HFFc6 (cell line): ENCODE measurements at regions not wholly inside any gene's neighbourhood (a gene's known extent, or its start where the extent isn't known, plus 50 kb on each side); places are given as distances from the start of the nearest gene placed in this dataset.

Experiments
- DNase-seq: peaks from one replicate; pipeline ENCODE4 v3.0.0-alpha.2; 2018
- H3K27ac Mint-ChIP-seq: 2 replicates; pipeline ENCODE4 v1.8.0; 2020; ENCODE audit warnings: mild to moderate bottlenecking, mixed read lengths
- H3K27me3 Mint-ChIP-seq: 2 replicates; pipeline ENCODE4 v1.8.0; 2021; ENCODE audit warnings: mild to moderate bottlenecking, moderate library complexity, mixed read lengths; ENCODE audit not compliant: insufficient read depth
- H3K36me3 Mint-ChIP-seq: 2 replicates; pipeline ENCODE4 v1.8.0; 2021; ENCODE audit warnings: low read depth, mixed read lengths
- H3K4me1 Mint-ChIP-seq: 2 replicates; pipeline ENCODE4 v1.8.0; 2020; ENCODE audit warnings: low read depth, mixed read lengths
- H3K4me3 Mint-ChIP-seq: 2 replicates; pipeline ENCODE4 v1.8.0; 2020; ENCODE audit warnings: mild to moderate bottlenecking, moderate library complexity, mixed read lengths
- H3K9me3 Mint-ChIP-seq: 2 replicates; pipeline ENCODE4 v1.8.0; 2020; ENCODE audit warnings: mild to moderate bottlenecking, mixed read lengths
- CTCF ChIP-seq: fragments of 200-600 bp; sonication (generic); IDR thresholded peaks from 2 replicates; pipeline ENCODE4 v1.5.0; 2021; ENCODE audit warnings: antibody characterized with exemption, mild to moderate bottlenecking

- H3K4me1 Mint-ChIP-seq, result no peaks in the 10 kb centered on the region
- no peaks in the 10 kb centered on the region for H3K27me3 Mint-ChIP-seq
- no peak overlapping the region for H3K4me3 Mint-ChIP-seq
- H3K36me3 Mint-ChIP-seq, result no peaks in the 10 kb centered on the region; the same call in 1 of the 2 replicates
- peaks cover 38% of the 10 kb centered on the region for H3K9me3 Mint-ChIP-seq
- TF ChIP-seq CTCF, result no peak
- DNase-seq, result no peak
- H3K27ac Mint-ChIP-seq, result no peak overlapping the region
Observed at GRCh38 chr5:45799388-45799787, 103.2 kb upstream of the HCN1 start.

- H3K27me3 Mint-ChIP-seq, result no peaks in the 10 kb centered on the region
- no peaks in the 10 kb centered on the region for H3K36me3 Mint-ChIP-seq
- no peak overlapping the region for H3K27ac Mint-ChIP-seq
- H3K4me1 Mint-ChIP-seq, result no peaks in the 10 kb centered on the region
- peaks cover 28% of the 10 kb centered on the region for H3K9me3 Mint-ChIP-seq
- no peak overlapping the region for H3K4me3 Mint-ChIP-seq
- DNase-seq, result no peak
- TF ChIP-seq CTCF, result peak; percentile 57
Observed at GRCh38 chr5:45796959-45797553, 100.9 kb upstream of the HCN1 start.

GRCh38 chr5:45795458-45795857, 99.3 kb upstream of the HCN1 start:
- Mint-ChIP-seq H3K4me1 (no peaks in the 10 kb centered on the region), H3K4me3 (no peak overlapping the region), H3K27me3 (no peaks in the 10 kb centered on the region), H3K27ac (no peak overlapping the region), H3K36me3 (no peaks in the 10 kb centered on the region), H3K9me3 (peaks cover 15% of the 10 kb centered on the region)
- DNase-seq, result no peak
- TF ChIP-seq CTCF, result no peak

- no peak overlapping the region for H3K27ac Mint-ChIP-seq
- H3K4me3 Mint-ChIP-seq, result no peak overlapping the region
- TF ChIP-seq CTCF, result no peak
- no peaks in the 10 kb centered on the region for H3K4me1 Mint-ChIP-seq
- no peaks in the 10 kb centered on the region for H3K27me3 Mint-ChIP-seq
- H3K36me3 Mint-ChIP-seq, result no peaks in the 10 kb centered on the region
- DNase-seq, result no peak
- H3K9me3 Mint-ChIP-seq, result peaks cover 28% of the 10 kb centered on the region
Observed at GRCh38 chr5:45793638-45794532, 97.7 kb upstream of the HCN1 start.

- no peaks in the 10 kb centered on the region for H3K27me3 Mint-ChIP-seq
- H3K4me1 Mint-ChIP-seq, result no peaks in the 10 kb centered on the region
- no peak for TF ChIP-seq CTCF
- no peak overlapping the region for H3K27ac Mint-ChIP-seq
- peaks cover 13% of the 10 kb centered on the region for H3K9me3 Mint-ChIP-seq
- no peaks in the 10 kb centered on the region for H3K36me3 Mint-ChIP-seq
- no peak overlapping the region for H3K4me3 Mint-ChIP-seq
- DNase-seq, result no peak
Observed at GRCh38 chr5:45779874-45780671, 83.9 kb upstream of the HCN1 start.
